Ishikawa (cell line): ENCODE measurements at regions not wholly inside any gene's neighbourhood (a gene's known extent, or its start where the extent isn't known, plus 50 kb on each side); places are given as distances from the start of the nearest gene placed in this dataset.

Experiments used
- CEBPB ChIP-seq: IDR thresholded peaks from 2 replicates; pipeline ENCODE4 v1.6.1; 2012
- CREB1 ChIP-seq: IDR thresholded peaks from 2 replicates; pipeline ENCODE4 v1.6.1; 2012; ENCODE audit warnings: low read depth
- EGR1 ChIP-seq: IDR thresholded peaks from 2 replicates; pipeline ENCODE4 v1.6.1; 2012
- EP300 ChIP-seq: IDR thresholded peaks from 2 replicates; pipeline ENCODE4 v1.6.1; 2012; ENCODE audit warnings: borderline replicate concordance
- FOXM1 ChIP-seq: IDR thresholded peaks from 2 replicates; pipeline ENCODE4 v1.6.1; 2012; ENCODE audit warnings: low read depth, borderline replicate concordance
- NFIC ChIP-seq: IDR thresholded peaks from 2 replicates; pipeline ENCODE4 v1.6.1; 2012
- RAD21 ChIP-seq: IDR thresholded peaks from 2 replicates; pipeline ENCODE4 v1.6.1; 2012; ENCODE audit warnings: low read depth
- REST ChIP-seq: IDR thresholded peaks from 2 replicates; pipeline ENCODE4 v1.6.1; 2012; ENCODE audit warnings: low read depth, mild to moderate bottlenecking
- TAF1 ChIP-seq: IDR thresholded peaks from 2 replicates; pipeline ENCODE4 v1.6.1; 2012; ENCODE audit warnings: low read depth, mild to moderate bottlenecking
- TEAD4 ChIP-seq: IDR thresholded peaks from 2 replicates; pipeline ENCODE4 v1.6.1; 2012
- YY1 ChIP-seq: IDR thresholded peaks from 2 replicates; pipeline ENCODE4 v1.6.1; 2012; ENCODE audit warnings: low read depth
- ZBTB7A ChIP-seq: IDR thresholded peaks from 2 replicates; pipeline ENCODE4 v1.6.1; 2012; ENCODE audit warnings: low read depth
- TF ChIP-seq, protein P1 (sequence below): IDR thresholded peaks from 2 replicates; pipeline ENCODE4 v1.6.1; 2012

DNA sequence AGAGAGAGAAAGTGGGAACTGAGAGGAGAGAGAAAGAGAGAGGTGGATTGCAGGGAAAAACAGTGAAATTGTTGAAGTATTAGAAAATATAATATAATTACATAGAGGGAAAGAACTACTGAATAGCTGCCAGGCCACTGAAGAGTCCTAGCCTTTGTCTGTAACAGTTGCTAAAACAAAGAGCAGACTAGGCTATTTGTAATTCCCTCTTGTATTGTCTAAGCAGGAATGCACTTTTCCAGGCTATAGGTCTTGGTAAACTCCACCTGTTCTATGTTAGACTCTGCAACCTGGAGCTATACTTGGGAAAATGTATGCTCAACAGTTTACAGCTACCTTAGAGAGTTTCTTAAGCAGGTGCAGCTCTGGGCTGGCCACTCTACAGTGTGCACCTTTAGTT is 1063.3 kb downstream of the ADGRL3 start:
- TF ChIP-seq, protein P1, sequence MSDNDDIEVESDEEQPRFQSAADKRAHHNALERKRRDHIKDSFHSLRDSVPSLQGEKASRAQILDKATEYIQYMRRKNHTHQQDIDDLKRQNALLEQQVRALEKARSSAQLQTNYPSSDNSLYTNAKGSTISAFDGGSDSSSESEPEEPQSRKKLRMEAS, result no peak
- no peak for TF ChIP-seq EP300
- no peak for TF ChIP-seq ZBTB7A
- no peak for TF ChIP-seq YY1
- no peak for TF ChIP-seq CREB1
- TF ChIP-seq REST, result no peak
- no peak for TF ChIP-seq CEBPB
- TF ChIP-seq RAD21, result no peak
- TF ChIP-seq TEAD4, result no peak
- no peak for TF ChIP-seq EGR1
- TF ChIP-seq FOXM1, result no peak
- TF ChIP-seq TAF1, result no peak
- TF ChIP-seq NFIC, result no peak
